Motor neuron (in vitro differentiated cells): ENCODE measurements at regions not wholly inside any gene's neighbourhood (a gene's known extent, or its start where the extent isn't known, plus 50 kb on each side); places are given as distances from the start of the nearest gene placed in this dataset.
"Not testable (repeated sequence)": the region's sequence is repeated elsewhere in the genome, so short reads cannot be mapped to it uniquely, and the experiment has no call there.

Experiments
- ATAC-seq, 8 experiments: fragments of 200-7000 bp; cut with Tn5 transposase; replicated peaks in 6 of 8; 2 replicates each; pipeline ENCODE4 v1.8.0; 2021; ENCODE audit warnings: mild to moderate bottlenecking in 8 of 8, moderate library complexity in 8 of 8
- H3K27ac ChIP-seq, 2 donors: fragments of 250-450 bp; sonication (Bioruptor Pico); 2 replicates each; pipeline ENCODE4 v1.9.0; 2021; ENCODE audit warnings: antibody characterized with exemption in 2 of 2, mild to moderate bottlenecking in 2 of 2, moderate library complexity in 1 of 2
- H3K4me1 ChIP-seq, 2 donors: fragments of 250-450 bp; sonication (Bioruptor Pico); replicated peaks in 1 of 2; 2 replicates each; pipeline ENCODE4 v1.6.1; 2021; ENCODE audit warnings: antibody characterized with exemption in 2 of 2, mild to moderate bottlenecking in 2 of 2, moderate library complexity in 1 of 2
- H3K4me3 ChIP-seq, 5 donors: fragments of 250-450 bp; sonication (Bioruptor Pico); 2 replicates each; pipeline ENCODE4 v1.9.0; 2021; ENCODE audit warnings: antibody characterized with exemption in 5 of 5, mild to moderate bottlenecking in 5 of 5, moderate library complexity in 4 of 5
- WGBS, 10 experiments: fragments of 450-650 bp; shearing (Covaris generic); methylation state at CpG; one replicate each; pipeline ENCODE4 v1.0.0; 2022; 5-methylcytosine and 5-hydroxymethylcytosine counted together
- in situ Hi-C, 9 experiments: fragments of 400-800 bp; cut with MboI; loops; one replicate each; pipeline ENCODE4 v1.15.0; 2021; ENCODE audit warnings: low sequenced_read_pairs in 9 of 9, low pct_unique_long_range_greater_than_20kb in 2 of 9; ENCODE audit not compliant: unreplicated experiment in 9 of 9

DNA sequence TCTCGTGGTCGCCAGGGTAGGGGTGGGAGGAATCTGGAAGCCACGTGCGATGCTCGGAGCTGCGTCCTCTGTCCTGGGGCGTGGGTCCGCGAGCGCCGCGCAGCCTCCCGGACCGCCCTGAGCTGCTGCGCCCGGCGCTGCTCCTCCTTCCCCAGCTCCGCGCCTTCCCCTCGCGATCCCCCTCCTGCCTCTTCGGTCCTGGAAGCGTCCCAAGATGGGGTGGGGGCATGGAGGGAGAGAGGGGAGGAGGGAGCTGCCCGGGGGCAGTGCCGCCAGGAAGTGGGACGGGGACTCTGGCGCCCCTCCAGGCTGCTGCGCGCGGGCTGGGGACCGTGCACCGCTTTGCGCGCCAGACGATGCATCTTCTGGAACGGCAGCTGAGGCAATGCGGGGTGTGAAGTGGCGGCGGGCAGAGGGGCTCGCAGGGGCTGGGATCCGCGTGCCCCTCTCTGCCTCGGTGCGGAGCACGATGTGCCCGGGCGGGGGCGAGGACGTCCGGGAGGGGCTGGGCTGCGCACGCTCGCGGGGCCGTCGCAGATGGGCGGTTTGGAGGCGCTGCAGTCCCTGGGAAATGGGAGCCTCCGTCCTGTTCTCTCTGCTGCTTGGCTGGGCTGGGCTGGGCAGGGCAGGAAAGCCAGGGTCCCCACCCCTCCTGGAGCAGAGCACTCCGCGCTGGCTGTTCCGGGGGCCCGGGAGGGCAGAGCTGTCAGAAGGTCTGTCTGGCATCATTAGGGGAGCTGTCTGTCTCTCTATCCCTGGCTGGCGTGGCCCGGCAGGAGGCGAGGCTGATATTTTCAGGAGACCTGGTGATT lies 388.0 kb downstream of the SEC14L1 start:
- in situ Hi-C loops: loop anchor here in 7 of 9 experiments (25.0 kb wide), 2 partner anchors 434 to 484 kb away; partner anchors contain the start of gene TNRC6C (in 2 of the 7)
- 0 to 18% methylated on average over 1 to 6 of the region's 66 CpGs; no CpG with 5 or more reads in 8 of the 10 experiments for WGBS, 10 experiments

GRCh38 chr17:77529328-77529650 lies 388.5 kb downstream of the SEC14L1 start:
- in situ Hi-C loops: loop anchor here in 7 of 9 experiments (25.0 kb wide), 2 partner anchors 433 to 483 kb away; partner anchors contain the start of gene TNRC6C (in 2 of the 7)
- Histone ChIP-seq H3K27ac (no peak overlapping the region), H3K4me1 (peaks cover 6 to 16% of the 10 kb centered on the region in 2 donors), H3K4me3 (no peak overlapping the region)
- WGBS, 10 experiments: 61 to 80% methylated on average over 3 to 4 of the region's 7 CpGs; no CpG with 5 or more reads in 8 of the 10 experiments
- ATAC-seq: no peak

More for the DNA sequence above, 388.0 kb downstream of the SEC14L1 start:
- Histone ChIP-seq H3K4me3 (peak overlapping the region; percentile 26 to 42 (median 28)), H3K4me1 (peaks cover 6 to 16% of the 10 kb centered on the region in 2 donors), H3K27ac (peak overlapping the region in 1 of 2 donors; percentile 34)
- peak; percentile 77 to 93 (median 92) for ATAC-seq

- no peak for ATAC-seq
- Histone ChIP-seq H3K27ac (no peak overlapping the region), H3K4me3 (no peak overlapping the region), H3K4me1 (peaks cover 8 to 16% of the 10 kb centered on the region in 2 donors)
- in situ Hi-C loops: loop anchor here in 7 of 9 experiments (25.0 kb wide), 2 partner anchors 432 to 482 kb away; partner anchors contain the start of gene TNRC6C (in 2 of the 7)
- WGBS, 10 experiments: 60 to 100% (median 89%) methylated on average over 1 to 10 of the region's 12 CpGs; no CpG with 5 or more reads in 1 of the 10 experiments
Observed at GRCh38 chr17:77530591-77530990, 389.8 kb downstream of the SEC14L1 start.

DNA sequence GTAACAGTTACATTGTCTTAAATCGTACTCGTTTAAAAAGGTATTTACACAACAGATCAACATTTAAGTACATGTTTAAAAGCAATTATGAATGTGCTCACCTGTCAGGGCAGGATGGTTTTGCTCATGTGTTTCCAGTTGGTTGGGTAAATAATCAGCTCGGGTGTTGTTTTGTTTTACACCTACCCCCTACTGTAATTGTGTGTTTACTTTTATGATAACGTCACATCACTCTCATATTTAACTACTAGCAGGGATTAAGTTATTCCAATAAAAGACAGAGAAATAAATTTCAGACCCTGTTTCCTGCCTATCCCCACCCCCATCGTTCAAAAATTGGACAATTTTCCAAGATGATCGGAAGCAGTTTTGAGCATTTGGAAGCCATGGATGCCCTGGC lies 390.2 kb downstream of the SEC14L1 start:
- Histone ChIP-seq H3K27ac (no peak overlapping the region), H3K4me1 (peaks cover 12 to 20% of the 10 kb centered on the region in 2 donors), H3K4me3 (no peak overlapping the region)
- WGBS, 10 experiments: 80 to 100% (median 90%) methylated on average over 1 to 5 of the region's 6 CpGs; no CpG with 5 or more reads in 1 of the 10 experiments
- in situ Hi-C loops: loop anchor here in 7 of 9 experiments (25.0 kb wide), 2 partner anchors 431 to 481 kb away; partner anchors contain the start of gene TNRC6C (in 2 of the 7)
- no peak for ATAC-seq

DNA sequence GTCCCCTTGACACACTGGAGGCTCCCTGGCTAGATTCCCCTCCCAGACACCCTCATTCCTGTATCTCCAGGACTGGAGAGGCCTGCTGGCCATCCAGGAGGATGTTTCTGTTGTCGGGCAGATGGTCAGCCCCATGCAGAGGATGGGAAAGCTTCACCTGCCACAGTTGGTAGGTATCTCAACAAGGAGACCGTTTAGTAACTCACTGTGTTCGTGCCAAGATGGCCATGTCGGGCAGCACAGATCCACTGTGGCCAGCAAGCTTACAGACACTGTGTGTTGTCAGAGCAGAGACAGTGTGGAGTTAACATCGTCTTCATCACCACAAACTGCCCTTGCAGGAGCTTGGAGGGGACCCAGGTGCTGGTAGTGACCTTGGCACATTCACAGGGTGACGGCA lies 390.9 kb downstream of the SEC14L1 start:
- Histone ChIP-seq H3K27ac (no peak overlapping the region), H3K4me1 (peaks cover 14 to 21% of the 10 kb centered on the region in 2 donors), H3K4me3 (no peak overlapping the region)
- 22 to 100% (median 88%) methylated on average over 1 to 6 of the region's 6 CpGs; no CpG with 5 or more reads in 4 of the 10 experiments for WGBS, 10 experiments
- no peak for ATAC-seq
- in situ Hi-C loops: loop anchor here in 7 of 9 experiments (25.0 kb wide), 2 partner anchors 431 to 481 kb away; partner anchors contain the start of gene TNRC6C (in 2 of the 7)

DNA sequence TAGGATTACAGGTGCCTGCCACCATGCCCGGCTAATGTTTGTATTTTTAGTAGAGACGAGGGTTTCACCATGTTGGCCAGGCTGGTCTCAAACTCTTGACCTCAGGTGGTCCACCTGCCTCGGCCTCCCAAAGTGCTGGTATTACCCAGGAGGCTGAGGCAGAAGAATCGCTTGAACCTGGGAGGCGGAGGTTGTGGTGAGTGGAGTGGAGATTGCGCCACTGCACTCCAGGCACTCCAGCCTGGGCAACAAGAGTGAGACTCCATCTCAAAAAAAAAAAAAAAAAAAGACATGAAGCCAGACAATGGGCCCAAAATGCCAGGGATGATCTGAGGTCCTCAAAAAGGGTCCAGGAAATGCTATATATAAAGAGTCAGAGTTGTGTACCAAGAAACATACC lies 392.9 kb downstream of the SEC14L1 start:
- H3K4me1 ChIP-seq, ATAC-seq, H3K4me3 ChIP-seq, H3K27ac ChIP-seq: not testable (repeated sequence)
- in situ Hi-C loops: loop anchor here in 7 of 9 experiments (25.0 kb wide), 2 partner anchors 429 to 479 kb away; partner anchors contain the start of gene TNRC6C (in 2 of the 7)
- 42 to 94% (median 80%) methylated on average over 2 to 3 of the region's 6 CpGs; no CpG with 5 or more reads in 5 of the 10 experiments for WGBS, 10 experiments

DNA sequence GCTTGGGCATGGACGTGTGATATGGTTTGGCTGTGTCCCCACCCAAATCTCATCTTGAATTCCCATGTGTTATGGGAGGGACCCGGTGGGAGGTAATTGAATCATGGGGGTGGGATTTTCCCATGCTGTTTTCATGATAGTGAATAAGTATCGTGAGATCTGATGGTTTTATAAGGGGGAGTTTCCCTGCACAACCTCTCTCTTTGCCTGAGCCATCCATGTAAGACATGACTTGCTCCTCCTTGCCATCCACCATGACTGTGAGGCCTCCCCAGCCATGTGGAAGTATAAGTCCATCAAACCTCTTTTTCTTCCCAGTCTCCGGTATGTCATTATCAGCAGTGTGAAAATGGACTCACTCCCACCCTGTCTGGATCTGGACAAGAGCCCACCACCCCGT lies 393.4 kb downstream of the SEC14L1 start:
- in situ Hi-C loops: loop anchor here in 7 of 9 experiments (25.0 kb wide), 2 partner anchors 428 to 478 kb away; partner anchors contain the start of gene TNRC6C (in 2 of the 7)
- WGBS, 10 experiments: 33 to 100% (median 61%) methylated on average over 1 to 3 of the region's 5 CpGs; no CpG with 5 or more reads in 5 of the 10 experiments
- ATAC-seq: no peak
- Histone ChIP-seq H3K27ac (no peak overlapping the region), H3K4me1 (peaks cover 5 to 8% of the 10 kb centered on the region in 2 donors), H3K4me3 (no peak overlapping the region)

GRCh38 chr17:77535435-77535834 lies 394.7 kb downstream of the SEC14L1 start:
- Histone ChIP-seq H3K4me3 (no peak overlapping the region), H3K27ac (no peak overlapping the region), H3K4me1 (peaks cover 6 to 9% of the 10 kb centered on the region in 2 donors)
- ATAC-seq: peak in 7 of 8 experiments; percentile 47 to 74 (median 60)
- WGBS, 10 experiments: 37 to 86% (median 67%) methylated on average over 1 to 4 of the region's 10 CpGs; no CpG with 5 or more reads in 1 of the 10 experiments
- in situ Hi-C loops: loop anchor here in 7 of 9 experiments (25.0 kb wide), 2 partner anchors 427 to 477 kb away; partner anchors contain the start of gene TNRC6C (in 2 of the 7)

- peak; percentile 75 to 100 (median 92) for ATAC-seq
- Histone ChIP-seq H3K27ac (no peak overlapping the region), H3K4me1 (peaks cover 10 to 13% of the 10 kb centered on the region in 2 donors), H3K4me3 (no peak overlapping the region)
- WGBS, 10 experiments: 2 to 61% (median 39%) methylated on average over 5 to 6 of the region's 6 CpGs; no CpG with 5 or more reads in 5 of the 10 experiments
- in situ Hi-C loops: loop anchor here in 7 of 9 experiments (25.0 kb wide), 2 partner anchors 426 to 476 kb away; partner anchors contain the start of gene TNRC6C (in 2 of the 7)
Observed at GRCh38 chr17:77535892-77536291, 395.1 kb downstream of the SEC14L1 start.

DNA sequence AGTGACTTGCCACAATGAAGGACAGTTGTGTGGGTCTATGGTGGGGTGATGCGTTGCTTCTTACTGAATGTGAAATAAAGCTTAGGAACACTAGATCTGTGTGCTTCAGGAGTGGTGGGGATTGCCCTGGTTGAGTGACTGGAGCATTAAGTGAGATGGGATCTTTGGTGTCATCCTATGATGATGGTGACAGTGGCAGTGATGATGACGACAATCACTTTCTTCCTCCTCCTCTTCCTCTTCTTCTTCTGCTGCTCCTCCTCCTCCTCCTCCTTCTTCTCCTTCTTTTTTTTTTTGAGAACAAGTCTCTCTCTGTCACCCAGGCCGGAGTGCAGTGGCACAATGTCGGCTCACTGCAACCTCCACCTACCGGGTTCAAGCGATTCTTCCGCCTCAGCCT lies 396.8 kb downstream of the SEC14L1 start:
- Histone ChIP-seq H3K4me3 (no peak overlapping the region), H3K27ac (no peak overlapping the region), H3K4me1 (peaks cover 22 to 23% of the 10 kb centered on the region in 2 donors)
- in situ Hi-C loops: loop anchor here in 7 of 9 experiments (25.0 kb wide), 2 partner anchors 425 to 475 kb away; partner anchors contain the start of gene TNRC6C (in 2 of the 7)
- no peak for ATAC-seq
- WGBS, 10 experiments: 50 to 100% (median 97%) methylated on average over 1 to 5 of the region's 7 CpGs; no CpG with 5 or more reads in 3 of the 10 experiments

DNA sequence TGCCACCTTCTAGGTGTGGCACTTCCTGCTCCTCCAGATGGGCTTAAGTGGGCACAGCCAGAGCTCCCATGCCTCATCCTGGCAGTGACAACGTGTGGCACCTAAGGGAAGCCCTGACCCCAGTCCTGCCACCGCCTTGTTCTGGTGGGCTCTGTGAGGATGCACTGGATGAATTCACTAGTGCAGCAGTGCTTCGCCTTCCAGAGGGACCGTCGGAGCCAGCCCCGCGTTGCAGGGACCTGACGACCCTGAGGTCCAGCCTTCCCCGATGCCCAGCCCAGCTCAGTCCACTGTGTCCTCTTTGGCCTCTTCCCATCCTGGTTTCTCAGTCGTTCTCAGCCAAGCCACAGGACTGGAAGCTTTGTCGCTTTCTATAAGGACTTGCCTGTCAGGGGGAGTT lies 399.8 kb downstream of the SEC14L1 start:
- 0 to 100% (median 63%) methylated on average over 1 to 6 of the region's 11 CpGs; no CpG with 5 or more reads in 6 of the 10 experiments for WGBS, 10 experiments
- Histone ChIP-seq H3K27ac (peak overlapping the region in 1 of 2 donors; percentile 4), H3K4me1 (peaks cover 41 to 43% of the 10 kb centered on the region in 2 donors), H3K4me3 (no peak overlapping the region)
- ATAC-seq: no peak
- in situ Hi-C loops: loop anchor here in 7 of 9 experiments (25.0 kb wide), 2 partner anchors 422 to 472 kb away; partner anchors contain the start of gene TNRC6C (in 2 of the 7)

GRCh38 chr17:77540975-77541374 lies 400.2 kb downstream of the SEC14L1 start:
- in situ Hi-C loops: loop anchor here in 7 of 9 experiments (25.0 kb wide), 2 partner anchors 421 to 471 kb away; partner anchors contain the start of gene TNRC6C (in 2 of the 7)

More at GRCh38 chr17:77540975-77541374, 400.2 kb downstream of the SEC14L1 start:
- no peak for ATAC-seq
- Histone ChIP-seq H3K4me3 (no peak overlapping the region), H3K4me1 (peaks cover 37 to 39% of the 10 kb centered on the region in 2 donors), H3K27ac (peak overlapping the region in 1 of 2 donors; percentile 4)
- 0 to 68% (median 29%) methylated on average over 1 to 12 of the region's 15 CpGs; no CpG with 5 or more reads in 2 of the 10 experiments for WGBS, 10 experiments
